CD8-positive, alpha-beta memory T cell (primary cell): ENCODE measurements at regions not wholly inside any gene's neighbourhood (a gene's known extent, or its start where the extent isn't known, plus 50 kb on each side); places are given as distances from the start of the nearest gene placed in this dataset.

Source experiments
- CTCF ChIA-PET: fragments of 350-600 bp; sonication (Branson Sonifier 250); formaldehyde crosslinking; loops from one replicate; lab custom pipeline; 2021; ENCODE audit warnings: antibody characterized with exemption; lab: Charles Lee
- POLR2A ChIA-PET: fragments of 350-600 bp; sonication (Branson Sonifier 250); formaldehyde crosslinking; loops from one replicate; lab custom pipeline; 2021; ENCODE audit warnings: antibody characterized with exemption; lab: Charles Lee
- DNase-seq, 5 donors: peaks; one replicate each; pipeline versions ENCODE4 v3.0.0 to v3.0.0-alpha.2; 2020 to 2022; ENCODE audit warnings: mixed read lengths in 1 of 5
- H3K27ac ChIP-seq: one replicate; pipeline ENCODE4 v1.7.0; 2013; ENCODE audit warnings: low read depth, mild to moderate bottlenecking, low read length, moderate library complexity
- H3K27me3 ChIP-seq: 2 replicates; pipeline ENCODE4 v1.7.0; 2013; ENCODE audit warnings: low read length, mild to moderate bottlenecking; ENCODE audit not compliant: insufficient read depth, poor library complexity, severe bottlenecking
- H3K36me3 ChIP-seq: 2 replicates; pipeline ENCODE4 v1.7.0; 2013; ENCODE audit warnings: mild to moderate bottlenecking, low read length, moderate library complexity; ENCODE audit not compliant: insufficient read depth
- H3K4me1 ChIP-seq: 2 replicates; pipeline ENCODE4 v1.7.0; 2013; ENCODE audit warnings: mild to moderate bottlenecking, low read length, moderate library complexity; ENCODE audit not compliant: insufficient read depth
- H3K4me3 ChIP-seq: 2 replicates; pipeline ENCODE4 v1.7.0; 2013; ENCODE audit warnings: mild to moderate bottlenecking, low read length
- H3K9me3 ChIP-seq: 2 replicates; pipeline ENCODE4 v1.7.0; 2013; ENCODE audit warnings: mild to moderate bottlenecking, low read length
- H3K27ac Mint-ChIP-seq, 8 donors: one replicate each; pipeline ENCODE4 v1.8.0; 2020 to 2021; ENCODE audit warnings: mixed read lengths in 8 of 8, mild to moderate bottlenecking in 6 of 8, inconsistent platforms in 3 of 8, moderate library complexity in 3 of 8
- H3K27me3 Mint-ChIP-seq, 2 donors: one replicate each; pipeline ENCODE4 v1.8.0; 2020 to 2021; ENCODE audit warnings: mixed read lengths in 2 of 2, mild to moderate bottlenecking in 1 of 2, moderate library complexity in 1 of 2
- H3K36me3 Mint-ChIP-seq, 3 donors: one replicate each; pipeline ENCODE4 v1.8.0; 2020 to 2021; ENCODE audit warnings: mixed read lengths in 3 of 3, inconsistent platforms in 1 of 3, mild to moderate bottlenecking in 1 of 3
- H3K4me1 Mint-ChIP-seq, 3 donors: one replicate each; pipeline ENCODE4 v1.8.0; 2020 to 2021; ENCODE audit warnings: mixed read lengths in 3 of 3, inconsistent platforms in 1 of 3, mild to moderate bottlenecking in 1 of 3
- H3K4me3 Mint-ChIP-seq, 7 donors: one replicate each; pipeline ENCODE4 v1.8.0; 2020 to 2021; ENCODE audit warnings: mixed read lengths in 7 of 7, mild to moderate bottlenecking in 6 of 7, moderate library complexity in 4 of 7, inconsistent platforms in 2 of 7
- H3K9me3 Mint-ChIP-seq, 5 donors: one replicate each; pipeline ENCODE4 v1.8.0; 2020 to 2022; ENCODE audit warnings: mixed read lengths in 5 of 5, mild to moderate bottlenecking in 3 of 5, moderate library complexity in 2 of 5, inconsistent platforms in 1 of 5

DNA sequence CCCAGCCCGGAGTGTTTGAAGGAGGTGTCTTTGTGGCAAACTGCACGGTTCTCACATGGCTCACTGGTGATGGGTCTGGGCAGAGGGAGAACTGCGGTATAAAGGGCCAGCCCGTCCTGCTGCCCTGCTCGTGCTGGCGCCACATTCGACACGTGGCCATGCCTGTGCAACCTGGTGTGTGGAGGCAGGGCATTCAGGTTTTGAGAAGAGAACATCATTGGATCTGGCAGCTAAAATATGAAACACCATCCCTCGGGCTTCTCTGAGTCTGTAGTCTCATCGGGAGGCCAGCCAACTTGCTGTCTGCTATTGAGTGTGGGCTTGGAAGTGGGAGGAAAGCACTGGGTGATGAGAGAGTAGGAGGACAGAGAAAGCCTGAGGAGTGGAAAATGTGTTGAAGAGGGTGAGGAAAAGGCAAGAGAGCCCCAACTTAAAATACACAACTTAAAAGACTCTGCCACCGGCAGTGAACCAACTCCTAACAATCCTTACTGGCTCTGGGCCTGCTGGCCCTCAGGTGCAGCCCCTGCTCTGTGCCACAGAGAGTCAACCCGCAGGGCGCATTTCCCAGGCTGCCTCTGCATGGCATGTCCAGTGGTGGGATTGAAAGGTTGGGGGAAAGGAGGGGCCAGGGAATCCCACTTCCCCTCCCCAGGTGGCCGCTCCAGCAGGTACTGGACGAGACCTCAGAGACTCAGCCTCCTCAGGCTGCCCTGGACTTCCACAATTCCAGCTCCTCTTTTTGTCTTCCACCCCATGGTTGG is 112.7 kb upstream of the DLX2 start:
- H3K27ac ChIP-seq, result no peak overlapping the region
- H3K9me3 ChIP-seq, result no peaks in the 10 kb centered on the region
- H3K4me1 ChIP-seq, result peaks cover 15% of the 10 kb centered on the region
- no peak overlapping the region for H3K27ac Mint-ChIP-seq
- peaks cover 5 to 6% (median 6%) of the 10 kb centered on the region in 3 donors for H3K4me1 Mint-ChIP-seq
- peaks cover 0 to 2% of the 10 kb centered on the region in 2 donors for H3K27me3 Mint-ChIP-seq
- no peaks in the 10 kb centered on the region for H3K27me3 ChIP-seq
- ChIA-PET POLR2A (no interaction called here), CTCF (no interaction called here)
- no peak overlapping the region for H3K4me3 Mint-ChIP-seq
- no peaks in the 10 kb centered on the region for H3K36me3 ChIP-seq
- no peaks in the 10 kb centered on the region for H3K9me3 Mint-ChIP-seq
- no peak for DNase-seq
- H3K36me3 Mint-ChIP-seq, result peaks cover 0 to 3% (median 0%) of the 10 kb centered on the region in 3 donors
- H3K4me3 ChIP-seq, result no peak overlapping the region

DNA sequence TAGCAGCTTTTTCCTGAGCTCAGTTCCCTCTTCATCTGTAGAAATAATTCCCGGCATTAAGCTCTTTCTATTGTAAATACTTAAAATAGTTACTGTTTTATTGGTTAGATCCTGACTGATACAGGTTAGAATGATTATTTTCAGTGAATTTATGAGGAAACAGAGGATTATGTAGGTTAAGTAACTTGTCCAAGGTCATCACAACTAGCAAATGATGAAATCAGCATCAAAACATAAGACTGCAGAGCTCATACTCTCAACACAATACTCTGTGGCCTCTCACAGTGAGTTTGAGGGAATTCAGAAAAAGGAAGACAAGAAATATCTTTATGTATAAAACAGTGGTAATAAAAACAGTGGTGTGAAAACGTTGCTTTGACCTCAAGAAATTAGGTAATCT is 113.2 kb upstream of the DLX2 start:
- H3K27me3 Mint-ChIP-seq, result peaks cover 0 to 2% of the 10 kb centered on the region in 2 donors
- CTCF ChIA-PET, result no interaction called here

DNA sequence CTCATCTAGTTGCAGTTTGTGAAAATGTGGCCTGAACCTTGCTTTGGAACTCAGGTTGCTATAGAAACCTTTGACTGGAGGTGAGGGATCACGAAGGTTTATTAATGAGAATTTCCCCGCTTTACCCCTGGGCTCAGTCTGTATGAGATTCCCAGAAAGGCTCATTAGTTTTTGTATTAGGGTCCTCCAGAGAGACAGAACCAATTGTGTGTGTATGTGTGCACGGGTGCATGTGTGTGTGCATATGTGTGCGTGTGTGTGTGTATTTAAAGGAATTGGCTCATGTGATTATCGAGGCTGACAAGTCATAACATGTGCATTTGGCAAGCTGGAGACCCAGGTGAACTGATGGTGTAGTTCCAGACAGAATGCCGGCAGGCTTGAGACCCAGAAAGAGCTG is 113.8 kb upstream of the DLX2 start:
- Mint-ChIP-seq H3K27me3 (peaks cover 1 to 2% of the 10 kb centered on the region in 2 donors), H3K9me3 (no peaks in the 10 kb centered on the region), H3K36me3 (peaks cover 0 to 2% (median 0%) of the 10 kb centered on the region in 3 donors), H3K27ac (no peak overlapping the region), H3K4me3 (no peak overlapping the region), H3K4me1 (peaks cover 5 to 6% (median 6%) of the 10 kb centered on the region in 3 donors)
- no peak for DNase-seq
- H3K27me3 ChIP-seq, result no peaks in the 10 kb centered on the region
- H3K4me1 ChIP-seq, result peaks cover 15% of the 10 kb centered on the region
- H3K4me3 ChIP-seq, result no peak overlapping the region
- POLR2A ChIA-PET, result no interaction called here
- no peaks in the 10 kb centered on the region for H3K9me3 ChIP-seq
- H3K36me3 ChIP-seq, result no peaks in the 10 kb centered on the region
- CTCF ChIA-PET, result interaction anchor here (1.1 kb wide), 1 partner anchor 245 kb away, joined by 3 read pairs; no protein-coding TSS in a partner anchor
- no peak overlapping the region for H3K27ac ChIP-seq

More for the DNA sequence above, 113.2 kb upstream of the DLX2 start:
- Histone ChIP-seq H3K4me1 (peaks cover 15% of the 10 kb centered on the region), H3K27me3 (no peaks in the 10 kb centered on the region), H3K4me3 (no peak overlapping the region), H3K36me3 (no peaks in the 10 kb centered on the region), H3K27ac (no peak overlapping the region), H3K9me3 (no peaks in the 10 kb centered on the region)
- DNase-seq, result no peak
- H3K9me3 Mint-ChIP-seq, result no peaks in the 10 kb centered on the region
- H3K27ac Mint-ChIP-seq, result no peak overlapping the region
- no peak overlapping the region for H3K4me3 Mint-ChIP-seq
- H3K36me3 Mint-ChIP-seq, result peaks cover 0 to 3% (median 0%) of the 10 kb centered on the region in 3 donors
- peaks cover 5 to 6% (median 6%) of the 10 kb centered on the region in 3 donors for H3K4me1 Mint-ChIP-seq
- POLR2A ChIA-PET, result no interaction called here

DNA sequence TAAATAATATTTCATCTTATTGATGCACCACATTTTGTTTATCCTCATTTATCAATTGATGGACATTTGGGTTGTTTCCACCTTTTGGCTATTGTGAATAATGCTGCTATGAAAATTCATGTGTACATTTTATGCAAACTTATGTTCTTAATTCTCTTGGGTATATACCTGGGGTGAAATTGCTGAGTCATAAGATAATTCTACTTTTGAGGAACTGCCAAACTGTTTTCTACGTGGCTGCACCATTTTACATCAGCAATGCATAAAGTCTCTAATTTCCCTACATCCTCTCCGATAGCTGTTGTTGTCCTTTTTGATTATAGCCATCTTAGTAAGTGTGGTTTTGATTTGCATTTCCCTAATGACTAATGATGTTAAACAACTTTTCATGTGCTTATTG is 116.5 kb upstream of the DLX2 start:
- H3K27me3 Mint-ChIP-seq, result peaks cover 2 to 13% of the 10 kb centered on the region in 2 donors
- H3K27me3 ChIP-seq, result no peaks in the 10 kb centered on the region
- no peak overlapping the region for H3K27ac ChIP-seq
- no peak overlapping the region for H3K27ac Mint-ChIP-seq
- DNase-seq, result no peak
- H3K4me3 Mint-ChIP-seq, result no peak overlapping the region
- H3K36me3 Mint-ChIP-seq, result no peaks in the 10 kb centered on the region
- ChIA-PET POLR2A (no interaction called here), CTCF (interaction anchor here (1.6 kb wide), 1 partner anchor 242 kb away, joined by 4 read pairs; no protein-coding TSS in a partner anchor)
- H3K4me1 Mint-ChIP-seq, result peaks cover 10 to 13% (median 12%) of the 10 kb centered on the region in 3 donors
- H3K4me3 ChIP-seq, result no peak overlapping the region
- no peaks in the 10 kb centered on the region for H3K9me3 Mint-ChIP-seq
- H3K9me3 ChIP-seq, result no peaks in the 10 kb centered on the region
- peaks cover 15% of the 10 kb centered on the region for H3K4me1 ChIP-seq
- H3K36me3 ChIP-seq, result no peaks in the 10 kb centered on the region

DNA sequence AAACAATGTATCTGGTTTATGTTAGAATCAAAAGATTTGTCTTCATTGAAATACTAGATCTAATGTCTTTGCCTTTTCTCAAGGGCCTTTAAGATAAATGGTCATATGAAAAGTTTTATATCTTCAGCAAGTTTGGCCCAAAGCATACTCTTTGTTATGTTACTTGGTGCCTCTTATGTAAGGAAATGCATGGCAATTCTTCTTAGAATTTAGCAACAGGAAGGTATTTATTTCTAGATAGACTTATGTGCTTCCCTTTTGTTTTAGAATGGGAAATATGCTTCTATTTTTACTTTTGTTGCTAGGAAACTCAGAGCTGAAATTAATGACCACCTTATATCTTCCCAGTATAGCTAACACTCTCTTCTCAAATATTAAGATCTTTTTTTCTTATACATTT is 117.4 kb upstream of the DLX2 start:
- H3K36me3 ChIP-seq, result no peaks in the 10 kb centered on the region
- no peak overlapping the region for H3K27ac ChIP-seq
- peaks cover 22% of the 10 kb centered on the region for H3K4me1 ChIP-seq
- no peak overlapping the region for H3K27ac Mint-ChIP-seq
- H3K27me3 ChIP-seq, result no peaks in the 10 kb centered on the region
- no peaks in the 10 kb centered on the region for H3K9me3 Mint-ChIP-seq
- CTCF ChIA-PET, result no interaction called here
- H3K4me3 Mint-ChIP-seq, result no peak overlapping the region
- H3K27me3 Mint-ChIP-seq, result peaks cover 2 to 15% of the 10 kb centered on the region in 2 donors
- H3K36me3 Mint-ChIP-seq, result no peaks in the 10 kb centered on the region
- H3K4me3 ChIP-seq, result no peak overlapping the region
- POLR2A ChIA-PET, result no interaction called here
- H3K4me1 Mint-ChIP-seq, result peaks cover 13 to 21% (median 17%) of the 10 kb centered on the region in 3 donors
- H3K9me3 ChIP-seq, result no peaks in the 10 kb centered on the region
- DNase-seq, result no peak

DNA sequence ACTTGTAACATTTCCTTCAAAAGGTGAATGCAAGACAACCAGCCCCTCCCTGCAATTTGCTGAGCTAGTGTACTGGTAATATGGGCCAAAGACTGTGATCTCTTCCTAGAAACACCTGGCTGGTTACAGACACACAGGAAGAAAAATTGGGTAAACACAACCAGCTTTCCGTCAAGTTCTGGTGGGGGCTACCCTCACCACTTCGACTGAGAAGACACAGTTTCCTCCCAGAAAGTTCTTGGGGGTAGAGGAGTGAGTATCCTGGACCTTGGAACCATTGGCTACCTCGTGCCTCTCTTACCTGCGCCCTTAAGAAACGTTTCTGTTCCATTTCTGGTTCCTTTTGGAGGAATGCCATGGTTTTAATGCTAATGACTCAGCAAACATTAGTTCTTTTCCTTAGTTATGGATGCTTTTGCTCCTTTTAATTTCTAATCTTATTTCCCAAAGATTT is 120.9 kb upstream of the DLX2 start:
- Histone ChIP-seq H3K4me3 (no peak overlapping the region), H3K27me3 (no peaks in the 10 kb centered on the region), H3K36me3 (no peaks in the 10 kb centered on the region), H3K9me3 (no peaks in the 10 kb centered on the region), H3K27ac (no peak overlapping the region), H3K4me1 (peaks cover 30% of the 10 kb centered on the region)
- no peak overlapping the region for H3K4me3 Mint-ChIP-seq
- peak in 1 of 5 donors; percentile 36 for DNase-seq
- H3K27me3 Mint-ChIP-seq, result peaks cover 2 to 17% of the 10 kb centered on the region in 2 donors
- ChIA-PET POLR2A (no interaction called here), CTCF (no interaction called here)
- no peaks in the 10 kb centered on the region for H3K9me3 Mint-ChIP-seq
- H3K27ac Mint-ChIP-seq, result peak overlapping the region in 1 of 8 donors; percentile 32
- peaks cover 13 to 33% (median 22%) of the 10 kb centered on the region in 3 donors for H3K4me1 Mint-ChIP-seq
- no peaks in the 10 kb centered on the region for H3K36me3 Mint-ChIP-seq

DNA sequence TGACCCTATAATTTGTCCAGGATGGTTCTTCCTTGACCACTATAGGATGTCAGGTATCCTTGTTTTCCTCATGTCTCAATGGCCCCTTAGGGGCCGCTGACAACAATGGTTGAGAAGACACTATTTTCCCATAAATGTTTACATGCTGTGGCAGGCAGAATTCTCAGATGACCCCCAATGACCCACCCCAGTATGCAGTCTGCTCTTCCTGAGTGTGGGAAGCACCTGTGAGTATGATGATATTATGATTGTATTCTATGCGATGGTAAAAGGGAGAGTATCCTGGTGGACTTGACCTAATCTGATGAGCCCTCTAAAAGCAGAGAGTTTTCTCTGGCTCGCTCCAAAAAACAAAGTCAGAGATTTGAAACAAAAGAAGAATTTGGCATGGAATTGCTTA is 123.1 kb upstream of the DLX2 start:
- Mint-ChIP-seq H3K27me3 (peaks cover under 1 to 17% of the 10 kb centered on the region in 2 donors), H3K27ac (no peak overlapping the region), H3K4me1 (peaks cover 13 to 33% (median 22%) of the 10 kb centered on the region in 3 donors), H3K36me3 (no peaks in the 10 kb centered on the region), H3K9me3 (no peaks in the 10 kb centered on the region), H3K4me3 (no peak overlapping the region)
- no peak overlapping the region for H3K4me3 ChIP-seq
- no peak overlapping the region for H3K27ac ChIP-seq
- H3K36me3 ChIP-seq, result no peaks in the 10 kb centered on the region
- DNase-seq, result no peak
- CTCF ChIA-PET, result interaction anchor here (1.0 to 1.1 kb wide), 2 partner anchors 28 to 236 kb away, joined by 3 to 5 read pairs; no protein-coding TSS in a partner anchor
- peaks cover 37% of the 10 kb centered on the region for H3K4me1 ChIP-seq
- no peaks in the 10 kb centered on the region for H3K27me3 ChIP-seq
- POLR2A ChIA-PET, result interaction anchor here (0.9 kb wide), 1 partner anchor 236 kb away, joined by 4 read pairs; no protein-coding TSS in a partner anchor
- no peaks in the 10 kb centered on the region for H3K9me3 ChIP-seq
